HG03039 (cell line): ENCODE measurements at regions not wholly inside any gene's neighbourhood (a gene's known extent, or its start where the extent isn't known, plus 50 kb on each side); places are given as distances from the start of the nearest gene placed in this dataset.

Experiments
- ATAC-seq: cut with Tn5 transposase; IDR thresholded peaks from one replicate; pipeline ENCODE4 v1.9.1; 2021; ENCODE audit warnings: mild to moderate bottlenecking, moderate library complexity; ENCODE audit not compliant: unreplicated experiment

- no peak for ATAC-seq
Observed at GRCh38 chr15:93296759-93297500, 207.9 kb upstream of the RGMA start.

DNA sequence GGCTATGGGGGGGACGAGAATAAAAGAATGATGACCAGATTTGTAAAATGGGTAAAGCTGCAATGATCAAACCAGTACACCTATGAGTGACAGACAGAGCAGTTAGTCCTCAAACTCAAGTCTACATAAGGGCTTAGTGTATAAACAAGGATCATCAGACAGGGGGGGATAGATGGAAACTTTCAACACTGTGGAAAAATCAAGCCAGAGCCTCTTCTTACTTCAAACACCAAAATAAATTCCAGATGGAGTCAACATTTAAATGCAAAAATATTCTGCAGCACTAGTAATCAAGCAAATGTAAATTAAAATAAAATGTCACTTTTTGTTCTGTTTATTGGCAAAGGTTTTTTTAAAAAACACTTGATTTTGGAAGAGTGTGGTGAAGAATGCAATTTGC is 205.9 kb upstream of the RGMA start:
- ATAC-seq: no peak

DNA sequence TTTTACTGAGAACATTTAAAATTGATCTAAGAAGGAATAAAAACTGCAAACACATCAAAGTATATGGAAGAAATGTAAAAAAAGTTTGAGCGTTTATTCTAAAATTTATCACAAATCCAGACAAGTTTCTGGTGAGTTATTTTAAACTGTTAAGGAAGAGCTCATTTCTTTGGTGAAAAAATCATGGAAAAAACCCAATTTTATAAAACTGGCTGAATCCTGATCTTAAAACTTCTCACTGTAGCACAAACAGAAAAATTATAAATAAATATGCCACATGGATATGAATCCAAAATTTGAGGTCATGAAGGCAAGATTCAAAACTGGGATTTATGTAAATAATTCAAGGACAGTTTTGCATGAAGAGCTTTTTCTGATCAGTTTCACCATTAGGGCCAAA is 205.1 kb upstream of the RGMA start:
- ATAC-seq: no peak

DNA sequence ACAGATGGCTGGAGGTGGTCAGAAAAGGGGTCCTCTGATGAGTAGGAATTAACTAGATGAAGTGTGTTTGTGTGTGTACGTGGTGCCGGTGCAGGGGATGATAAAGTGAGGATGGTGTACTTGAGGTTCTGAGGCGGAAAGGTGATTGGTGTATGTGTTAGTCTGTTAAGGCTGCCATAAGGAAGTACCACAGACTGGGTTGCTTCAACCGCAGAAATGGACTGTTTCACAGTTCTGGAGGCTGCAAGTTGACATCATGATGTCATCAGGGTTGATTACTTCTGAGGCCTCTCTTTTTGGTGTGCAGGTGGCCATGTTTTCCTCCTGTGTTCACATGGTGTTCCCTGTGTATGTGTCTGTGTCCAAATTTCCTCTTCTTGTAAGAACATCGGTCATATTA is 202.4 kb upstream of the RGMA start:
- no peak for ATAC-seq

DNA sequence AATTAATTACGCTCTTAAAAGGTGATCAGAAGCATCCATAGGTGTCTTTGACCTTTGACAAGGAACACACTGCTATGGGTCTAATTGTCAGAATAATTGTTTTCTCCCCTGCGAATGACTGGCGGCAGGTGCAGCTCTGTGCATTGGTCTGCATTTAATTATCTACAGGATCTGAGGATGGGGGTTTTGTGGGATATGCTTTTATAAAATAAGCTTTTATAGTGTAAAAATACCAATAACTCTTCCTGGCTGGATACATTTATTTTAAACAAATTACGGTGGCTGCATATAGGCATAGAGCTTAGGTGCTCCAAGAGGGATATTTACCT is 201.6 kb upstream of the RGMA start:
- ATAC-seq: no peak

DNA sequence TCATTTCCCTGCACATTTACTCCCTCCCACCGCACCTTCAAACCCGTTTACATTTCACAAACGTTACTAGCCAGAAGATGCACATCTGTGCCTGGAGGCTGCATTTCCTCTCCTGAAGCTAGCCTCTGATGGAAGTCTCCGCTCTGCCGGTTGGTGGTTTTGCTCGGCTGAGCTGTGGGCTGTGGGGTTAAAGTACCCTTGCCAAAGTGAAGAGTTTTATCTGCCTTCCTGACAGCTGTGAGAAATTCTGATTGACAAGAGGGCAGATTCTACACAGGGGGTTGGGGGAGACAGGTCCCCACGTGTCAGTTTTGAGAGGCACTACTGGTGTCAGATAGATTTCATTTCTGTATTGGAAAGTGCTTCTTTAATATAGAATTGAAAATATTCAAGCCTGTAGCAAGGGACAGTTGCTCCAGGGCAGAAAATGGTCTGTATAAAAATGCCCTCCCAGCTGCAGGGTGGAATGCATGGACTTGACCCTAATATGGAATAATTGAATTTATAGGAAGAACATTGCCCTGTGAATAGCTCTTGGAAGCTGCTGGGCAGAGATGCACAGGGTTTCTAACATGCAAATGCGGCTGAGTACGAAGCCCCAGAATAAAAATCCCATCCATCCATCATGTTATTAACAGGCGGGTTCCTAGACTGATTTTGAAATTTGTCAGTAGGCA is 201.1 kb upstream of the RGMA start:
- no peak for ATAC-seq

GRCh38 chr15:93288728-93289294 is 199.8 kb upstream of the RGMA start:
- ATAC-seq: no peak

DNA sequence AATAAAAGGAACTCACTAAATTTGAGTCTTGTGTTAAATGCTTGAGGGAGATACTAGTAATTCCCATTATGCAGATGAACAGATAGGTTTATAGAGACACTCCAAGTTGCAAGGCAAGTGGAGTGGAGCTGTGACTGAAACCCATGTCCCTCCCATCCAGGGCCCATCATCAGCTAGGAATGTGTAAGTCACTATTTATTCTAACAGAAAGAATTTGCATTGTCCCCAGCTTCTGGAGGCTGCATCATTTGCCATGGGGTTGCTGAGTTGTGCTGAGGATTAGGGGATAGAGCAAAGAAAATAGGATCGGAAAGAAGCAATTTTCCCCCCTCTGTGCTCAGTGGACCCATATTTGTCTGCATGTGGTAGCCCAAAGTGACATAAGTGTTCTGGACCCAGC is 197.4 kb upstream of the RGMA start:
- no peak for ATAC-seq

- ATAC-seq: no peak
Observed at GRCh38 chr15:93283854-93284253, 194.8 kb upstream of the RGMA start.

DNA sequence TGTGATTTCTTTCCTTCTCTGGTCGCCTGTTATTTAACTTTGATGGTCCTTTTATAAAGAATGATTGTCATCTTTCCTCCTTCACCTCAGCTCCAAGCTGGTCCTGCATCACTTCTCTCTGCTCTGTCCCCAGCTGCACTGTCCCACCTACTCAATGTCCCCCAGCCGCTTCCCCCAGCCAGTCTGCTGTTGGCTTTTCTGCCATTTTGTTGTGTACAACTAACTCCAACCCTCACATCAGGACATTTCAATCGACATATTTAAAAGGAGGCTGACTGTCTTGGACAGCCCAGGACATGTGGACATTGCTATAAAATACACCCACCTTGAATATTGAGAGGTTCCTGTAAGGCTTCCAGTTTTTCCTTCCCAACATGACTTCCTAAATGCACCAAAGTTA is 193.8 kb upstream of the RGMA start:
- no peak for ATAC-seq

DNA sequence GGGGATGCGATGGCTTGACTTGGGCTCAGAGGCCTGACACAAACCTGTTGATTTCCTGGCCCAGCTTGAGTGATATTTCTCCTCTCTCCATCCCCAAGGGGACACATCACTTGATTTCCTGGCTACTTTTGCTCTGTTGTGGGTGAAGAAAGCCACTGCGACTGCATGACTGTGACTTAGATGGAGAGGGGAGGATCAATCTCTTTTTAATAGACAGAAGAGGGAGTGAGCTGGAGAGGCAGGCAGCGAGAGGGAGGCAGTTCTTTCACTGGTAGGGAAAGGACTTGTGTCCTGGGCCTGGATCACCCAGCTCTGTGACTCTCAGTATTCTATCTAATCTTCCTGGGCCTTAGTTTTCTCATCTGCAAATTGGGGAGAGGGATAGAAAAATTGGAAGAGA is 189.8 kb upstream of the RGMA start:
- ATAC-seq: no peak

DNA sequence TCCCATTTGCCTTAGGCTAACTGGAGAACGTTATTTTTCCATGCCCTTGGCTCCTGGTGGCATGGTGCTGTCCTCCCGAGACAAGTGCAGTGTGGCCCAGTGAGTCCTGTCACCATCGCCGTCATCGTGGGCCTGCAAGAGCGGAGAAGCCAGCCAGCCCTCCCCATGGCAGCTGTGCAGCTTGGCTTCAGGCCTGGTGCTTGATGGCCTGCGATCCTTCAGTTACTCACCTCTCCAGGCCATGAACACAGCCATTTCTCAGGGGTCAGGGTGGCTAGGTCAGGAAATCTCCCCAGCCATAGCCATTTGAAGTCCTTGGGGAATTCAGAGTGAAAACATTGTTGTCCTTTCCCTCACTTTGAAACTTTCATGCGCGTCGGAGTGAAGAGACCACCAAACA is 189.0 kb upstream of the RGMA start:
- no peak for ATAC-seq

GRCh38 chr15:93274257-93274656 is 185.2 kb upstream of the RGMA start:
- ATAC-seq: no peak

DNA sequence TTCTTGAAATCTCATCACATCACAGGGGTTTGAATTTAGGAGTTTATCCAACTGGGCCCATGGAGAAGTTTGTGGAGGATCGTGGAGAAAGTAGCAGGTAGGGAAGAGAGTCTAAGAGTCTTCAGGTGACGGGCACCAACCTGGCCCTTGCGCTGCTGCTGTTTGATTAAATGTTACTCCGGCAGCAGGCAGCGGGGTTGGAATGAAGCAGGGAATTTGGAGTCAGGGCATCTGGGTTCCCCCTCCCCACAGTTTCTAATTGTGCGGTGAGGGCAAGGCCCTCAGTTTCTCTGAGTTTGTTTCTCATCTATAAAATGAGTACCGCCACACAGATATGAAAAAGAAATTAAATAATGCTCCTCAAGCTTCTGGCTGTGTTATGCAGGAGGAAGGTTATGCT is 182.9 kb upstream of the RGMA start:
- no peak for ATAC-seq

- no peak for ATAC-seq
Observed at GRCh38 chr15:93270937-93271467, 182.0 kb upstream of the RGMA start.

- no peak for ATAC-seq
Observed at GRCh38 chr15:93268066-93268465, 179.1 kb upstream of the RGMA start.

DNA sequence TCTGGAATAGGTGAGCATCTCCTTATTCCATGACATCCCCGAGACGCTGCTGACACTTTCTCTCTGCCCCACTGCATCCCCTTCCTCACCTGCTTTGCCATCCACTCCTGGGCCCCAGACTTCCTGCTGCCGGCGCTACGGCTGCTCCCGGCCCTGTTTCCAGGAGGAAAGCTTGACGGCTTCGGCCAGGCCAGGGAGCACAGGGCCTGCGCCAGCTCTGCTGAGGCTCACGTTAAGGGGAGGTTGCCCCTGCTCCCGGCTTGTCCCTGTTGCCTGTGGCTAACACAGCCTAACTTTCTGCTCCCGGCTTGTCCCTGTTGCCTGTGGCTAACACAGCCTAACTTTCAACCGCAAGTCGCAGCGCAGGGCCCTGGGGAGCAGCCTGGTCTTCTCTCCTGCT is 177.3 kb upstream of the RGMA start:
- no peak for ATAC-seq

DNA sequence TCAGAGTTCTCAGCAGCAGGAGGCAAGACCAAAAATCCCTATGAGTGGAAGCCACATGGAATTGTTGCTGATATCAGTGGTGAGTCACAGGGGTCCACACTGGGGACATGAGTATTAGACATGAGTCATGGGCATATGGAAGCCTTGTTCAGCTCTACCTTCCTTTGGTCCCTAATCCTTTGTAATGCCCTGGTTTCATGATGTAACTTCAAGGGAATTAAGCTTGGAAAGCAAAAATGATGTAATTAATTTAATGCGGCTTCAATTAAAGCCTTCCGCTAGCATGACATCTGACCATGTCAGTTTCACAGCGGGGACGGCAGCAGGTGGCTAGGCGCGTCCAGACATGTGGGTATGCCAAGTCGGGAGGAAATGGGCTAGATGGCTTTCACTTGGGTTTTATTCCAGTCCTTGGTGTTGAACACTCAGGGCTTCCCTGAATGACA is 176.1 kb upstream of the RGMA start:
- no peak for ATAC-seq

DNA sequence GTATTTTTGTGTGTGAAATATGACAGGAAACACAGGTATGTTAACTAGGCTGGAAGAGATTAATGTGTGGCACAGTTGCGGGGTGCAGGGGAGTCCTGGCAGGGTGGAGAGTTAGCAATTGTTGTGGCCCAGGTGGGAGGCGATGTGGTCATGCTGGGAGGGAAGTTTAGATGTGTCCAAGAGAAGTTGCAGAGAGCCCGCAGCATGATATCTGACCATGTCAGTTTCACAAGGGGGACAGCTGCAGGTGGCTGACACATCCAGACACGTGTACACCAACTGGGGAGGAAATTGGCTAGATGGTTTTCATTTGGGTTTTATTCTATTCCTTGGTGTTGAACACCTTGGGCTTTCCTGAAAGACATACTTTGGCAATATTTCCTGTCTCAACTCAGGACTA is 172.8 kb upstream of the RGMA start:
- no peak for ATAC-seq

- ATAC-seq: no peak
Observed at GRCh38 chr15:93257920-93258319, 168.9 kb upstream of the RGMA start.

GRCh38 chr15:93253681-93254080 is 164.7 kb upstream of the RGMA start:
- ATAC-seq: no peak

- ATAC-seq: no peak
Observed at GRCh38 chr15:93252780-93253179, 163.8 kb upstream of the RGMA start.
